Liver (tissue), 8 donors: ENCODE measurements at regions not wholly inside any gene's neighbourhood (a gene's known extent, or its start where the extent isn't known, plus 50 kb on each side); places are given as distances from the start of the nearest gene placed in this dataset.

Source experiments
- DNase-seq: peaks from one replicate; pipeline ENCODE4 v3.0.0-alpha.2; 2017; ENCODE audit warnings: low spot score
- H3K27ac ChIP-seq, 2 donors: one replicate each; pipeline ENCODE4 v1.7.0; 2013; ENCODE audit warnings: inconsistent platforms in 2 of 2, low read length in 2 of 2, control low read depth in 1 of 2, low read depth in 1 of 2, mild to moderate bottlenecking in 1 of 2
- H3K27me3 ChIP-seq, 4 donors: one replicate each; pipeline versions ENCODE4 v1.6.1 to v1.7.0; 2013; ENCODE audit warnings: low read length in 3 of 4, inconsistent platforms in 1 of 4, mild to moderate bottlenecking in 1 of 4, moderate library complexity in 1 of 4; ENCODE audit not compliant: control insufficient read depth in 4 of 4, insufficient read depth in 4 of 4
- H3K36me3 ChIP-seq, 4 donors: one replicate each; pipeline versions ENCODE4 v1.6.1 to v1.7.0; 2013; ENCODE audit warnings: low read length in 3 of 4, mild to moderate bottlenecking in 3 of 4, low read depth in 1 of 4, moderate library complexity in 1 of 4; ENCODE audit not compliant: control insufficient read depth in 4 of 4, insufficient read depth in 3 of 4
- H3K4me1 ChIP-seq, 4 donors: one replicate each; pipeline versions ENCODE4 v1.6.1 to v1.7.0; 2013; ENCODE audit warnings: low read length in 3 of 4, mild to moderate bottlenecking in 3 of 4, moderate library complexity in 1 of 4; ENCODE audit not compliant: control insufficient read depth in 4 of 4, insufficient read depth in 4 of 4
- H3K4me3 ChIP-seq, 3 donors: one replicate each; pipeline versions ENCODE4 v1.6.1 to v1.7.0; 2013; ENCODE audit warnings: low read length in 3 of 3, control low read depth in 1 of 3, low read depth in 1 of 3, mild to moderate bottlenecking in 1 of 3
- H3K9ac ChIP-seq, 2 donors: one replicate each; pipeline ENCODE4 v1.7.0; 2013; ENCODE audit warnings: low read length in 2 of 2, mild to moderate bottlenecking in 2 of 2, moderate library complexity in 2 of 2, control low read depth in 1 of 2, low read depth in 1 of 2
- H3K9me3 ChIP-seq, 4 donors: one replicate each; pipeline versions ENCODE4 v1.6.1 to v1.7.0; 2013; ENCODE audit warnings: low read length in 3 of 4; ENCODE audit not compliant: control insufficient read depth in 4 of 4
- EGR1 ChIP-seq, 2 donors: IDR thresholded peaks; 2 replicates each; pipeline ENCODE4 v1.6.1; 2016 to 2018; ENCODE audit warnings: antibody characterized with exemption in 2 of 2, low read depth in 2 of 2
- FOXA1 ChIP-seq: IDR thresholded peaks from 2 replicates; pipeline ENCODE4 v1.6.1; 2016; ENCODE audit warnings: antibody characterized with exemption
- FOXA2 ChIP-seq: IDR thresholded peaks from 2 replicates; pipeline ENCODE4 v1.6.1; 2016; ENCODE audit warnings: antibody characterized with exemption
- GABPA ChIP-seq, 2 donors: IDR thresholded peaks in 1 of 2; conservative IDR thresholded peaks in 1 of 2; 2 replicates each; pipeline ENCODE4 v1.6.1; 2016; ENCODE audit warnings: antibody characterized with exemption in 2 of 2, mild to moderate bottlenecking in 1 of 2, moderate library complexity in 1 of 2
- HNF4A ChIP-seq, 2 donors: conservative IDR thresholded peaks; 2 replicates each; pipeline ENCODE4 v1.6.1; 2016; ENCODE audit warnings: antibody characterized with exemption in 2 of 2, mild to moderate bottlenecking in 2 of 2
- HNF4G ChIP-seq: IDR thresholded peaks from 2 replicates; pipeline ENCODE4 v1.6.1; 2016; ENCODE audit warnings: antibody characterized with exemption
- JUND ChIP-seq, 2 donors: IDR thresholded peaks; 2 replicates each; pipeline ENCODE4 v1.6.1; 2016; ENCODE audit warnings: antibody characterized with exemption in 2 of 2
- NR2F2 ChIP-seq: IDR thresholded peaks from 2 replicates; pipeline ENCODE4 v1.6.1; 2016; ENCODE audit warnings: antibody characterized with exemption
- RAD21 ChIP-seq, 2 donors: IDR thresholded peaks; 2 replicates each; pipeline ENCODE4 v1.6.1; 2016; ENCODE audit warnings: antibody characterized with exemption in 2 of 2, mild to moderate bottlenecking in 2 of 2
- RXRA ChIP-seq, 2 donors: IDR thresholded peaks; 2 replicates each; pipeline ENCODE4 v1.6.1; 2017 to 2018; ENCODE audit warnings: antibody characterized with exemption in 2 of 2, mild to moderate bottlenecking in 1 of 2
- SP1 ChIP-seq: IDR thresholded peaks from 2 replicates; pipeline ENCODE4 v1.6.1; 2018; ENCODE audit warnings: antibody characterized with exemption, mild to moderate bottlenecking
- TAF1 ChIP-seq: conservative IDR thresholded peaks from 2 replicates; pipeline ENCODE4 v1.6.1; 2016; ENCODE audit warnings: antibody characterized with exemption, mild to moderate bottlenecking
- YY1 ChIP-seq: IDR thresholded peaks from 2 replicates; pipeline ENCODE4 v1.6.1; 2016; ENCODE audit warnings: antibody characterized with exemption, mild to moderate bottlenecking
- WGBS: extraction: QIAGEN DNeasy Blood & Tissue Kit; methylation state at CpG from one replicate; pipeline ENCODE4 v1.1.7; 2013; 5-methylcytosine and 5-hydroxymethylcytosine counted together
- TF ChIP-seq, protein P1 (sequence below): IDR thresholded peaks from 2 replicates; pipeline ENCODE4 v1.6.1; 2016; ENCODE audit warnings: antibody characterized with exemption, mild to moderate bottlenecking
- TF ChIP-seq, protein P2 (sequence below): IDR thresholded peaks from 2 replicates; pipeline ENCODE4 v1.6.1; 2016; ENCODE audit warnings: antibody characterized with exemption
- TF ChIP-seq, protein P3 (sequence below): IDR thresholded peaks from 2 replicates; pipeline ENCODE4 v1.6.1; 2016; ENCODE audit warnings: antibody characterized with exemption
- TF ChIP-seq, protein P4 (sequence below): fragments of 150-350 bp; IDR thresholded peaks from 2 replicates; pipeline ENCODE4 v1.5.1; 2017; ENCODE audit warnings: improper control_type of control experiment, low read depth, low read length; ENCODE audit not compliant: missing input control
- TF ChIP-seq, protein P5 (sequence below): IDR thresholded peaks from 2 replicates; pipeline ENCODE4 v1.6.1; 2016; ENCODE audit warnings: antibody characterized with exemption
- donor health status: healthy.
- donor health status: healthy.
- donor health status: healthy.
- donor health status: healthy.
- donor health status: healthy.

DNA sequence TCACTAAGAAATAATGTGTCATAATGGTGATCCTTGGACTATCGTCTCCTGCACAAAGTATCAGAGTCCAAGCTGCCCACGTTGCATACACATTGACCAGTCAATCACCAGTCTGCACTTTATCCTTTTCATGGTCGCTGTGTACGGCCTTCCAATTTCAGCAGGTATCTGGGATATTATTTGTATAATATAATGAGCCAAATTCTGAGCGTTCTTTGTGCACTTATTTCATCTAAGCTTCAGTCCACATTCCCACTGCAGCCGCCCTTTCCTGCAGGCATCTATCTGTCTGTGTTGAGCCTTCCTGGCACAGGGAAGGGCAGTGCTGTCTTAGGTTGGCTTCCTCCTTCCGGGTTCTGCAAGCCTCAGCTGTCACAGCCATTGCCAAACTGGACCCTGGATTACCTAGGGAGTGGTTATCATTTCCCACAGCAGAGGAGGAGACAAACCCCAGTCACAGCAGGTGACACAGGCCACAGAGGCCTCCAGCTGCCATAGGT lies 174.3 kb downstream of the TTLL2 start:
- H3K4me3 ChIP-seq = no peak overlapping the region
- peak overlapping the region; percentile 31 to 70 for H3K27ac ChIP-seq
- peak overlapping the region in 1 of 2 donors; percentile 63 for H3K9ac ChIP-seq
- peaks cover 24 to 72% (median 53%) of the 10 kb centered on the region in 4 donors for H3K4me1 ChIP-seq
- no peak for DNase-seq
- no peaks in the 10 kb centered on the region for H3K27me3 ChIP-seq
- TF ChIP-seq, protein P1, sequence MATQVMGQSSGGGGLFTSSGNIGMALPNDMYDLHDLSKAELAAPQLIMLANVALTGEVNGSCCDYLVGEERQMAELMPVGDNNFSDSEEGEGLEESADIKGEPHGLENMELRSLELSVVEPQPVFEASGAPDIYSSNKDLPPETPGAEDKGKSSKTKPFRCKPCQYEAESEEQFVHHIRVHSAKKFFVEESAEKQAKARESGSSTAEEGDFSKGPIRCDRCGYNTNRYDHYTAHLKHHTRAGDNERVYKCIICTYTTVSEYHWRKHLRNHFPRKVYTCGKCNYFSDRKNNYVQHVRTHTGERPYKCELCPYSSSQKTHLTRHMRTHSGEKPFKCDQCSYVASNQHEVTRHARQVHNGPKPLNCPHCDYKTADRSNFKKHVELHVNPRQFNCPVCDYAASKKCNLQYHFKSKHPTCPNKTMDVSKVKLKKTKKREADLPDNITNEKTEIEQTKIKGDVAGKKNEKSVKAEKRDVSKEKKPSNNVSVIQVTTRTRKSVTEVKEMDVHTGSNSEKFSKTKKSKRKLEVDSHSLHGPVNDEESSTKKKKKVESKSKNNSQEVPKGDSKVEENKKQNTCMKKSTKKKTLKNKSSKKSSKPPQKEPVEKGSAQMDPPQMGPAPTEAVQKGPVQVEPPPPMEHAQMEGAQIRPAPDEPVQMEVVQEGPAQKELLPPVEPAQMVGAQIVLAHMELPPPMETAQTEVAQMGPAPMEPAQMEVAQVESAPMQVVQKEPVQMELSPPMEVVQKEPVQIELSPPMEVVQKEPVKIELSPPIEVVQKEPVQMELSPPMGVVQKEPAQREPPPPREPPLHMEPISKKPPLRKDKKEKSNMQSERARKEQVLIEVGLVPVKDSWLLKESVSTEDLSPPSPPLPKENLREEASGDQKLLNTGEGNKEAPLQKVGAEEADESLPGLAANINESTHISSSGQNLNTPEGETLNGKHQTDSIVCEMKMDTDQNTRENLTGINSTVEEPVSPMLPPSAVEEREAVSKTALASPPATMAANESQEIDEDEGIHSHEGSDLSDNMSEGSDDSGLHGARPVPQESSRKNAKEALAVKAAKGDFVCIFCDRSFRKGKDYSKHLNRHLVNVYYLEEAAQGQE = peak; percentile 48
- TF ChIP-seq GABPA (IDR thresholded peaks at IDR 0.05 in 1 of 2, conservative IDR thresholded peaks at IDR 0.05 in 1 of 2) (peak in 1 of 2 donors; percentile 11), SP1 (peak; percentile 85), HNF4A (conservative IDR thresholded peaks at IDR 0.05) (peak; percentile 98 to 99), NR2F2 (peak; percentile 63), HNF4G (peak; percentile 96), FOXA2 (no peak), TAF1 (no peak), FOXA1 (no peak), RXRA (IDR thresholded peaks at IDR 0.05) (peak; percentile 79 to 94), EGR1 (IDR thresholded peaks at IDR 0.05; ENCODE audit: low read depth in 2 of 2) (peak in 1 of 2 donors; percentile 68), YY1 (peak; percentile 84), JUND (IDR thresholded peaks at IDR 0.05) (peak; percentile 37 to 74), RAD21 (IDR thresholded peaks at IDR 0.05) (peak; percentile 39 to 51)
- TF ChIP-seq, protein P2, sequence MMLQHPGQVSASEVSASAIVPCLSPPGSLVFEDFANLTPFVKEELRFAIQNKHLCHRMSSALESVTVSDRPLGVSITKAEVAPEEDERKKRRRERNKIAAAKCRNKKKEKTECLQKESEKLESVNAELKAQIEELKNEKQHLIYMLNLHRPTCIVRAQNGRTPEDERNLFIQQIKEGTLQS = peak; percentile 19
- TF ChIP-seq, protein P3, sequence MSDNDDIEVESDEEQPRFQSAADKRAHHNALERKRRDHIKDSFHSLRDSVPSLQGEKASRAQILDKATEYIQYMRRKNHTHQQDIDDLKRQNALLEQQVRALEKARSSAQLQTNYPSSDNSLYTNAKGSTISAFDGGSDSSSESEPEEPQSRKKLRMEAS = peak; percentile 82
- TF ChIP-seq, protein P4, sequence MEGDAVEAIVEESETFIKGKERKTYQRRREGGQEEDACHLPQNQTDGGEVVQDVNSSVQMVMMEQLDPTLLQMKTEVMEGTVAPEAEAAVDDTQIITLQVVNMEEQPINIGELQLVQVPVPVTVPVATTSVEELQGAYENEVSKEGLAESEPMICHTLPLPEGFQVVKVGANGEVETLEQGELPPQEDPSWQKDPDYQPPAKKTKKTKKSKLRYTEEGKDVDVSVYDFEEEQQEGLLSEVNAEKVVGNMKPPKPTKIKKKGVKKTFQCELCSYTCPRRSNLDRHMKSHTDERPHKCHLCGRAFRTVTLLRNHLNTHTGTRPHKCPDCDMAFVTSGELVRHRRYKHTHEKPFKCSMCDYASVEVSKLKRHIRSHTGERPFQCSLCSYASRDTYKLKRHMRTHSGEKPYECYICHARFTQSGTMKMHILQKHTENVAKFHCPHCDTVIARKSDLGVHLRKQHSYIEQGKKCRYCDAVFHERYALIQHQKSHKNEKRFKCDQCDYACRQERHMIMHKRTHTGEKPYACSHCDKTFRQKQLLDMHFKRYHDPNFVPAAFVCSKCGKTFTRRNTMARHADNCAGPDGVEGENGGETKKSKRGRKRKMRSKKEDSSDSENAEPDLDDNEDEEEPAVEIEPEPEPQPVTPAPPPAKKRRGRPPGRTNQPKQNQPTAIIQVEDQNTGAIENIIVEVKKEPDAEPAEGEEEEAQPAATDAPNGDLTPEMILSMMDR = no peak
- TF ChIP-seq, protein P5, sequence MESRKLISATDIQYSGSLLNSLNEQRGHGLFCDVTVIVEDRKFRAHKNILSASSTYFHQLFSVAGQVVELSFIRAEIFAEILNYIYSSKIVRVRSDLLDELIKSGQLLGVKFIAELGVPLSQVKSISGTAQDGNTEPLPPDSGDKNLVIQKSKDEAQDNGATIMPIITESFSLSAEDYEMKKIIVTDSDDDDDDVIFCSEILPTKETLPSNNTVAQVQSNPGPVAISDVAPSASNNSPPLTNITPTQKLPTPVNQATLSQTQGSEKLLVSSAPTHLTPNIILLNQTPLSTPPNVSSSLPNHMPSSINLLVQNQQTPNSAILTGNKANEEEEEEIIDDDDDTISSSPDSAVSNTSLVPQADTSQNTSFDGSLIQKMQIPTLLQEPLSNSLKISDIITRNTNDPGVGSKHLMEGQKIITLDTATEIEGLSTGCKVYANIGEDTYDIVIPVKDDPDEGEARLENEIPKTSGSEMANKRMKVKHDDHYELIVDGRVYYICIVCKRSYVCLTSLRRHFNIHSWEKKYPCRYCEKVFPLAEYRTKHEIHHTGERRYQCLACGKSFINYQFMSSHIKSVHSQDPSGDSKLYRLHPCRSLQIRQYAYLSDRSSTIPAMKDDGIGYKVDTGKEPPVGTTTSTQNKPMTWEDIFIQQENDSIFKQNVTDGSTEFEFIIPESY = no peak
- no peaks in the 10 kb centered on the region for H3K9me3 ChIP-seq
- 30% methylated on average over 7 of the region's 7 CpGs for WGBS
- no peaks in the 10 kb centered on the region for H3K36me3 ChIP-seq
